Fibroblast of the aortic adventitia (primary cell): ENCODE measurements at regions not wholly inside any gene's neighbourhood (a gene's known extent, or its start where the extent isn't known, plus 50 kb on each side); places are given as distances from the start of the nearest gene placed in this dataset.

Experiments
- DNase-seq: peaks from one replicate; pipeline ENCODE4 v3.0.0-alpha.2; 2010; ENCODE audit warnings: low read depth
- H3K4me3 ChIP-seq: 2 replicates; pipeline ENCODE4 v1.5.1; 2011; ENCODE audit warnings: low read depth, mild to moderate bottlenecking, control low read depth, low read length, moderate library complexity
- CTCF ChIP-seq: IDR thresholded peaks from 2 replicates; pipeline ENCODE4 v1.5.1; 2011; ENCODE audit warnings: mild to moderate bottlenecking, low read length, control low read depth, inconsistent platforms; ENCODE audit not compliant: insufficient read depth

DNA sequence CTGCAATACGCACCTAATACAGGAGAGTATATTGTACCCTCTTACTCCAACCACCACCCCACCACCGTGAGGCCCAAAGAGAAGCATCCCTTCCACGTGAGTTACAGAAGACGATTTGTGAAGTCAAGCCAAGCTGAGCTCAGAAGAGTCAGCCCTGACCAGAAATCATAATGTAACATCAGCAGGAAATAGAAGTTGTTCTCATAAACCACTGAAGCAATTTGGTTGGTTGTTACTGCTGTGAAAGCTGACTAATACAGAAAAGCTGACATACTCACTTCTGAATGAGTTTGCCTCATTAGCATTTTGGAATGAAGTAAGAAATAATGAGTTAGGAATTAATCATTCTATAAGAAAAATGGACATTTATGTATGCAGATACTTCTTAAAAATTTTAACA, 749.4 kb upstream of the SLC10A2 start:
- no peak for TF ChIP-seq CTCF
- no peak overlapping the region for H3K4me3 ChIP-seq
- no peak for DNase-seq

DNA sequence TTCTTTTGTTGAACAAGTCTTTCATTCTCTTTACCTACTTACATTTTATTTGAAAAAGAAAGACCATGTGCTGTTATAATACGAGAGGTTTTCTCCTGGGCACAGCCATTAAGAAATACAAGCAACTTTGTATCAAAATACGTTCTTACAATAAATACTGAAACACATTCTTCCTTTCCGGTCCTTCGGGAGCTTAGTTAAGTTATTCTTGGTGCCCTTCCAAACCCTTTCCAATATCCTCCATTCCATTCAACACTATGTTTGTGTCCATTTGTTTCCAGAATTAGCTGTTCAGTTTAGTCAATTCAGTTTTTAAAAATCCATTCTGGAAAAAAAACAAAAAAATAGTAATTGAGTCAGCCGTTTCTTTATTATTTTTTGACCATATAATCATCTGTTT, 746.8 kb upstream of the SLC10A2 start:
- H3K4me3 ChIP-seq = no peak overlapping the region
- TF ChIP-seq CTCF = no peak
- no peak for DNase-seq

DNA sequence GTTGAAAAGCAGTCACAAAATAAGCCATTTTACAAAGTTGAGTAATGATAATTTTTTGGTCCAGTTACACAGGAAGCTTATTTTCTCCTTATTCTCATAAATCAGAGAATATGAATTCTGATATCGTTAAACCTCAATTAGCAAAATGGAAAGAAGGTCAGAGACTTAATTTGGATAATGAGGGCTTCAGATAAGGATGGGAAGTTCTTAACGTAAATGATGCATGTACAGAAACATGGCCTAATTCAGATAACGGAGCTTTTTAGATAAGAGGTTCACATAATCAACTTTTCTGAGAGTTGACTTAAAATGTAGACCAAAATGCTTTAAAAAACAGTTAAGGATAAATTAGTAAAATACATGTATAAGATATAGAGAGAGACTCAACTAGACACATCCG, 746.3 kb upstream of the SLC10A2 start:
- no peak for TF ChIP-seq CTCF
- no peak for DNase-seq
- H3K4me3 ChIP-seq = no peak overlapping the region

DNA sequence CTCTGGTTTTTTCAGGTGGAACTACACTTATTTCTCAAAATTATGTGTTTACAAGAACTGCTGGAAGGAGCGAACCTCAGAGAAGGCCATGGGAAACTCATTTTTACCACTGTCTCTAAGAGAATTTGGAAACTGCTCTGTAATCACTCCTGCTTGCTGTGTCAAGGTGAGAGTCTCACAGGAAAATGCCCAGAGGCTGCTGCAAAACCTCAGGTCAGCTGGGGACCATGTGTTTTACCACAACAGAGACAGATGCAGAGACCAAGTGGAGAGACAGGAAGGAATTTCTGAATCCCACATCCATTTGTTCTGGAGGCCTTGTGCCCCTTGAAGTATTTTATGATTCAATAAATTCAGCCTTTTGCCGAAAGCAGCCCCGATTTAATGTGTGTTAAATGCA, 743.8 kb upstream of the SLC10A2 start:
- TF ChIP-seq CTCF = no peak
- no peak for DNase-seq
- no peak overlapping the region for H3K4me3 ChIP-seq

- no peak for DNase-seq
- TF ChIP-seq CTCF = no peak
- H3K4me3 ChIP-seq = no peak overlapping the region
These were observed 739.6 kb upstream of the SLC10A2 start for GRCh38 chr13:103805771-103806170.

DNA sequence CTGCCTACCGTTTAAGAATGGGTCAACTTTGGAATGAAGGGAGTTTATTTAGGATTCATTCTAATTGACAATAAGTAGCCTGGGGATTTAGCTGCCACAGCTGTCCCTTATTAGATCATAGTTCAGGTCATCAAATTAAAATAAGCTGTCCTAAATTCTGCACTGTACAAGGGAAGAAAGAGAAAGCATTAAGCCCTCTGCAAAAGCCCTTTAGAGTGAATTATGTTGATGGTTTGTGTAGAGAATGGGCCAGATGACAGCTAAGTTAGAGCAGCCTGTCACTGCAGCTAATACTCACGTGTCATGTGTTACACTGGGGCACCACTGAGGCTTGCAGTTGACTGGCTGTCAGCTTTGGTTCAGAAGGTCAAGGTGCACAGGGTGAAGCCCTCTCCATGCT, 737.1 kb upstream of the SLC10A2 start:
- no peak overlapping the region for H3K4me3 ChIP-seq
- no peak for TF ChIP-seq CTCF
- no peak for DNase-seq

GRCh38 chr13:103799028-103799427, 732.8 kb upstream of the SLC10A2 start:
- no peak for TF ChIP-seq CTCF
- H3K4me3 ChIP-seq = no peak overlapping the region
- DNase-seq = no peak
